Frontal cortex (tissue), 3 donors: ENCODE measurements at regions not wholly inside any gene's neighbourhood (a gene's known extent, or its start where the extent isn't known, plus 50 kb on each side); places are given as distances from the start of the nearest gene placed in this dataset.

Experiments used
- DNase-seq, 2 donors: peaks; one replicate each; pipeline ENCODE4 v3.0.0; 2012; ENCODE audit warnings: low spot score in 2 of 2
- FAIRE-seq: peaks from 2 replicates; lab custom pipeline; 2012; peaks lifted over from hg19 to GRCh38; lab: Jason Lieb, UNC
- donor health status: control.
- donor health status: control.
- donor health status: control.

- FAIRE-seq = no peak
- no peak for DNase-seq
These were observed 1144.3 kb upstream of the NCAM2 start for GRCh38 chr21:19853709-19854575.

- DNase-seq (no peak), FAIRE-seq (no peak)
These were observed 1142.7 kb upstream of the NCAM2 start for GRCh38 chr21:19855522-19855921.

DNA sequence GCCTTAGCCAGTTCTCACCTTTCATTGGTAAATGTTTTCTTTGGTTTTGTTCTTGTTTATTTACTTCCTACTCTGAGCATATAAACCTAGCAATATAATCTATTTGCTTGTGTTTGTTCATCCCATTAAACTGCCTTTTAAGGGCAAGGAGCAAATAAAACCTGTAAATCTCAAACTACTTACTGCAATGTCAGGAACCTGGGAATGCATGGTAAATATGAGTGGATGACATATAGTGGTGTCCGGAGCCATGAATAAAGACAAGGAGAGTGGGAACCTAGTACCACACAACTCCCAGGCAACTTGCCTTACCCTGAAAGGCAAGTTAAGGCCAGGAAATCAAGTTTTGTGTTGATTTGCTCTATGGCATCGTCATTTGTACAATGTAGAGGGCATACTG lies 1133.7 kb upstream of the NCAM2 start:
- no peak for DNase-seq
- FAIRE-seq = no peak

GRCh38 chr21:19870682-19871081 lies 1127.5 kb upstream of the NCAM2 start:
- DNase-seq = no peak
- FAIRE-seq = no peak

GRCh38 chr21:19874521-19874920 lies 1123.7 kb upstream of the NCAM2 start:
- DNase-seq = no peak
- FAIRE-seq = no peak

DNA sequence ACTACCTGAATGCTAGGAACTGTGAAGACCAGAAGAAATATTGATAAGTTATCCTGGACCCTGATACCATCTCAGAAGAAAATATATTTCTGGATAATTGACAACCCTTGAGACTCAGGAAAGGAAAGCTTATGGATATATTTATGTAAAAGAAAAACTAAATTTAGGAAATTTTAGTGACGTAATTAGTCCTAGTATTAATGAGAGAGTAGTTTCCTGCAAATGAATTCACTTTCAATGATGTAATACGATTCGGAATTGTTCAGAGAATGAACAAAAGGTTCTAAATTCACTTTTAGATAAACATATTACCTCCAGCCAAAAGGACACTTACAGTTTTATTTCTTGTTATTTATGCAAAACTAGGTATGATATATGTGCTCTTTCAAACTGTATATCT lies 1120.1 kb upstream of the NCAM2 start:
- no peak for DNase-seq
- no peak for FAIRE-seq

DNA sequence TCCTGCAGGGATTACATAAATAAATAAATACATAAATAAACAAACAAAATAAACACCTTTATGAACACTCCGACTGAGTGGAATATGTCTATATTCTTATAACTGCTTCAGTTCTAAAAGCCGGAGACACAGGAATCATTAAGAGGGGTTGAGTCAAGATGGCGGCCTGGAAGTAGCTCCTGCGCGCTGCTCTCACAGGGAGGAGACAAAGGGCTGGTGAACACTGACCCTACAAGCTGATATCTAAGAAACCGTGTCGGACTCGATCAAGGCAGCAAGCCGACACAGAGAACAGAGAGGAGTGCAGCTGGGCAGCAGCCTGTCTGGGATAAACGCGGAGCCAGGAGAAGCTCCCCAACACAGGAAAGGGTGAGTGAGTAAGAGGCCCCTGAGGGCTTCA lies 1098.6 kb upstream of the NCAM2 start:
- no peak for FAIRE-seq

DNA sequence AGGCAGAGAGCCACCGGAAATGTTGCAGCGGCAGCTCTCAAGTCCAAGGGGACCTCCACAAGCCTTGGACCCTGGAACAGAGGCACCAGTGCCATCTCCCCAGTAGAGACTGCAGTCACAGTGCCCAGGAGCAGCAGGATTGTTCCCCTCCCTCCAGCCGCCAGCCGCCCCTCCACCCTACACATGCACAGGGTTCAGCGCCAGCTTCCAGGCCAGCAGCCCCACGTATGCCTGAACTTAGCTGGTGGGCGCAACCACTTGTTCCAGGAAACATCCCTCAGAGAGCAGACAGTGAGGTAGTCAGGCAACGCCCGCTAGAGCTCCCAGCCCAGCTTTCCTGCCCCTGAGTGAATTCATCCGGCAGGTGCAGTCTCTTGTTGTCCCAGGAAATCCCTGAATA lies 1098.1 kb upstream of the NCAM2 start:
- DNase-seq (no peak), FAIRE-seq (no peak)

More for the DNA sequence above, 1098.6 kb upstream of the NCAM2 start:
- DNase-seq = no peak

DNA sequence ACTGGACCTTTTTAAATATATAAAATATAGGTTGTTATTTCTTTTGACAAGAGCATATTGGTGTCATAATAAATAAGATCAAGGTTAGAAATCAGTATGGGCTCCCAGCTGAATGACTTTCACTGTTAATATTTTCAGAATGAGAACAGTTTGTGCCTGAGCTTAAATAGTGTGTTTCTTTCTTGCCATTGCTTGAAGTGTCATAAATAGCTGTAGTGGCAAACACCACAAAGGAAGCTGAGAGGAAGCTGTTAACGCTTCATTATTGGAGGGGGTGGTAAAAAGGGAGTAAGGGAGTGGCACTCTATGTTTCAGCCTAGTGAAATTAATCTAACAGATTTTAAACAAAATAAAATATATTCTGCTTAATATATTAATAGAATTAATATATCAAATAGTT lies 1089.8 kb upstream of the NCAM2 start:
- FAIRE-seq (no peak), DNase-seq (no peak)

- no peak for DNase-seq
- no peak for FAIRE-seq
These were observed 1084.2 kb upstream of the NCAM2 start for GRCh38 chr21:19914028-19914427.

GRCh38 chr21:19921211-19921610 lies 1077.0 kb upstream of the NCAM2 start:
- DNase-seq (no peak), FAIRE-seq (no peak)

- FAIRE-seq (no peak), DNase-seq (no peak)
These were observed 1076.1 kb upstream of the NCAM2 start for GRCh38 chr21:19922122-19922521.

- DNase-seq (no peak), FAIRE-seq (no peak)
These were observed 1062.7 kb upstream of the NCAM2 start for GRCh38 chr21:19935467-19935866.

GRCh38 chr21:19937619-19938018 lies 1060.6 kb upstream of the NCAM2 start:
- DNase-seq = no peak
- no peak for FAIRE-seq

DNA sequence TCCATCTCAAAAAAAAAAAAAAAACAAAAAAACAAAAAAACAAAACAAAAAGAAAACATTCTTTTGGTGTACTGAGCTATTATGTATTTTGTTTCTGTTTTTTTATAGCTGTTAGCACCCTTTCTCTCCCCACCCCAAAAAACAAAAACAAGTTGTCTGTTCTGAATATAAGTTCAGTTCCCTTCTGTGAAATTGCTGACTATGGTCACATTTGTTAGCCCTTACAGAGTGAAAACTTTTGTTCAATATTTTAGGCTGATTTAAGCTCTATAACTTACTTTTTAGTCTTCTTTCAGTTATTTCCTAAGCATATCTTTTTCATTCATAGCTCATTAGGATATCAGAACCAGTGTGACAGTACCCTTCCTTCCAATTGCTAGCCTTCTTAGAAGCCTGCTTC lies 1056.6 kb upstream of the NCAM2 start:
- FAIRE-seq (no peak), DNase-seq (no peak)

DNA sequence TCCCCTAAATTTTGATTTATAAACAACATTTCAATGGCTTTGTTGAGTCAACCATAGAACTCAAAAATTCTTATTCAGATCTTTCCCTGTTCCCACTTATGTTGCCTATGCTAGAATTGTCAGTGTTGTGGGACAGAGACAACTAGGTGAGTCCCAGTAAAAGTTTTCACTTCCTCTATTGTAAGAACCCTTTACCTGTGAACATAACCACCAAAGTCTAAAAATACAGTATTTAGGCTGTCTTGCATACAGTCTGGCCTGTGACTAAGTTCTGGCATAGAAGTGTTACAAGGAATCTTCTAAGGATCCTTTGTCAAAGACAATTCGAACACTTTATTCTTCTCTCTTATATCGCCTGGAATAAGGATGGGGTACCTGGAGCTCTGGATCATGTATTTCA lies 1047.9 kb upstream of the NCAM2 start:
- FAIRE-seq = no peak

DNA sequence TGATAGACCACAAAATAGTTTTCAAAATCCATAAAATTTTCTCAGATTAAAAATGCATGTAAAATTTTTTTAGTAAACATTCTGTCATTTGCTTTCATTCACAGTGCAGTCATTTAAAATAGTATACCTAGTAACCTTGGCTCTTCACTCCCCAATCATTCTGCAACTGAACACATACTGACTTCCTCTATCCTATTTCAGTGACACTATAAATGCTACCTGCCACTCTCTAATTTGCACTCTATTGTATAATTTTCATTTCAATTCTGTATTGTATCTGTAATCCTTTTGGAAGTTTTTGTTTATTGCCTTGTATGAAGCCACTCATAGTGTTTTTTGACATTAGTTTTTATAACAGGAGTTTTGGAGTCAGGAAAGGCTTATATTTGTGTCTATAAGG lies 1029.1 kb upstream of the NCAM2 start:
- DNase-seq = no peak
- FAIRE-seq = no peak

More for the DNA sequence above, 1047.9 kb upstream of the NCAM2 start:
- no peak for DNase-seq

GRCh38 chr21:19981938-19982337 lies 1016.3 kb upstream of the NCAM2 start:
- FAIRE-seq (no peak), DNase-seq (no peak)

DNA sequence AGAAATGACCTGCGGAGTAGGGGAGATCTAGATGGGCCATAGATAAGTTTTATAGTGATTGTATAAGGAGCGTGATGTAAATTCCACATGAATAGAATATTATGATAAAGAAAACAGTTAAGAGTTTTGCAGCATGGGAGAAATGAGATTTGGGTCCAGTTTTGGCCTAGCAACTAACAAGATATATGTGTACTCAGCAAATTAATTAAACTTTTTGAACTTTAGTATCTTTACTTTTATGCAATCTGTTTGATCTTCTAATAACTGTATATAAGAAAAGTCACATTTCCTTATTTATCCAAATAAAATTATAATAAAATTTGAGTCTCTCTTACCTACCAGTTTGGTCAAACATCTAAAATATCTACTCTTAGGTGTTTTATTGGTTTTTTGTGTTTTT lies 1011.8 kb upstream of the NCAM2 start:
- DNase-seq (no peak), FAIRE-seq (no peak)

- no peak for DNase-seq
- FAIRE-seq = no peak
These were observed 1010.5 kb upstream of the NCAM2 start for GRCh38 chr21:19987671-19988070.

- FAIRE-seq = no peak
- DNase-seq = no peak
These were observed 1005.7 kb upstream of the NCAM2 start for GRCh38 chr21:19992540-19992939.

- FAIRE-seq (no peak), DNase-seq (no peak)
These were observed 1004.9 kb upstream of the NCAM2 start for GRCh38 chr21:19993268-19993667.
